Mesendoderm (in vitro differentiated cells): ENCODE measurements at regions not wholly inside any gene's neighbourhood (a gene's known extent, or its start where the extent isn't known, plus 50 kb on each side); places are given as distances from the start of the nearest gene placed in this dataset.

ENCODE experiments used
- DNase-seq: peaks from one replicate; pipeline ENCODE4 v3.0.0; 2013
- H2AK5ac ChIP-seq: 2 replicates; pipeline ENCODE4 v1.6.1; 2013; ENCODE audit warnings: low read length, inconsistent platforms
- H2BK120ac ChIP-seq: 2 replicates; pipeline ENCODE4 v1.6.1; 2013; ENCODE audit warnings: low read depth, mild to moderate bottlenecking, low read length, moderate library complexity, mixed read lengths
- H2BK15ac ChIP-seq: replicated peaks from 2 replicates; pipeline ENCODE4 v1.6.1; 2013; ENCODE audit warnings: low read depth, mild to moderate bottlenecking, moderate library complexity
- H2BK5ac ChIP-seq: 2 replicates; pipeline ENCODE4 v1.6.1; 2013; ENCODE audit warnings: low read length, inconsistent platforms
- H3K18ac ChIP-seq: 2 replicates; pipeline ENCODE4 v1.6.1; 2013; ENCODE audit warnings: mild to moderate bottlenecking, low read length, mixed read lengths
- H3K23ac ChIP-seq: one replicate; pipeline ENCODE4 v1.6.1; 2013; ENCODE audit warnings: low read length
- H3K27ac ChIP-seq: 2 replicates; pipeline ENCODE4 v1.5.1; 2013; ENCODE audit warnings: low read depth, mild to moderate bottlenecking, inconsistent platforms, low read length, moderate library complexity
- H3K27me3 ChIP-seq: 2 replicates; pipeline ENCODE4 v1.6.1; 2013; ENCODE audit warnings: low read length, control low read depth, mild to moderate bottlenecking, inconsistent platforms; ENCODE audit not compliant: insufficient read depth, poor library complexity
- H3K36me3 ChIP-seq: 2 replicates; pipeline ENCODE4 v1.6.1; 2013; ENCODE audit warnings: low read length, inconsistent platforms; ENCODE audit not compliant: control insufficient read depth, insufficient read depth
- H3K4ac ChIP-seq: one replicate; pipeline ENCODE4 v1.6.1; 2013; ENCODE audit warnings: low read depth, mild to moderate bottlenecking, low read length, moderate library complexity
- H3K4me1 ChIP-seq: 2 replicates; pipeline ENCODE4 v1.6.1; 2013; ENCODE audit warnings: low read depth, low read length, inconsistent platforms; ENCODE audit not compliant: control insufficient read depth
- H3K4me2 ChIP-seq: 2 replicates; pipeline ENCODE4 v1.6.1; 2013; ENCODE audit warnings: low read length
- H3K4me3 ChIP-seq: 2 replicates; pipeline ENCODE4 v1.5.1; 2013; ENCODE audit warnings: mild to moderate bottlenecking, low read length
- H3K56ac ChIP-seq: one replicate; pipeline ENCODE4 v1.6.1; 2013; ENCODE audit warnings: low read length
- H3K79me1 ChIP-seq: 2 replicates; pipeline ENCODE4 v1.6.1; 2013; ENCODE audit warnings: low read length, inconsistent platforms
- H3K79me2 ChIP-seq: 2 replicates; pipeline ENCODE4 v1.6.1; 2013; ENCODE audit warnings: mild to moderate bottlenecking, low read length; ENCODE audit not compliant: control insufficient read depth, insufficient read depth
- H3K9ac ChIP-seq: 2 replicates; pipeline ENCODE4 v1.6.1; 2013; ENCODE audit warnings: low read length, inconsistent platforms
- H4K5ac ChIP-seq: one replicate; pipeline ENCODE4 v1.6.1; 2013; ENCODE audit warnings: low read length
- H4K8ac ChIP-seq: one replicate; pipeline ENCODE4 v1.6.1; 2013; ENCODE audit warnings: low read depth, mild to moderate bottlenecking, control low read depth, low read length, moderate library complexity
- WGBS: extraction: QIAGEN DNeasy Blood & Tissue Kit; methylation state at CpG from one replicate; pipeline ENCODE4 v1.1.7; 2013; ENCODE audit warnings: low lambda C conversion rate, missing lambda C conversion rate; ENCODE audit not compliant: insufficient coverage; ENCODE audit errors: extremely low coverage; 5-methylcytosine and 5-hydroxymethylcytosine counted together

- no peaks in the 10 kb centered on the region for H3K27me3 ChIP-seq
- no peak overlapping the region for H3K9ac ChIP-seq
- H3K4ac ChIP-seq = no peak overlapping the region
- no peak overlapping the region for H3K4me3 ChIP-seq
- no peak overlapping the region for H3K18ac ChIP-seq
- no peaks in the 10 kb centered on the region for H3K36me3 ChIP-seq
- DNase-seq = no peak
- no peak overlapping the region for H3K4me2 ChIP-seq
- H3K4me1 ChIP-seq = no peaks in the 10 kb centered on the region
- H2AK5ac ChIP-seq = no peak overlapping the region
- H3K23ac ChIP-seq = no peak overlapping the region
- H2BK15ac ChIP-seq = no peak overlapping the region
- no peaks in the 10 kb centered on the region for H3K79me2 ChIP-seq
- H4K8ac ChIP-seq = no peak overlapping the region
- H2BK120ac ChIP-seq = no peak overlapping the region
- H3K56ac ChIP-seq = no peak overlapping the region
- no peak overlapping the region for H4K5ac ChIP-seq
- H3K27ac ChIP-seq = no peak overlapping the region
- no CpG with 5 or more reads among the region's 5 CpGs for WGBS
- no peak overlapping the region for H2BK5ac ChIP-seq
- H3K79me1 ChIP-seq = no peaks in the 10 kb centered on the region
Observed at GRCh38 chr9:126127591-126127990, 199.0 kb upstream of the MVB12B start.

- Histone ChIP-seq H3K79me1 (no peaks in the 10 kb centered on the region), H3K27ac (no peak overlapping the region), H3K79me2 (no peaks in the 10 kb centered on the region), H2BK15ac (no peak overlapping the region), H2BK120ac (no peak overlapping the region), H3K36me3 (no peaks in the 10 kb centered on the region), H3K4me2 (no peak overlapping the region), H3K56ac (no peak overlapping the region), H3K9ac (no peak overlapping the region), H3K23ac (no peak overlapping the region), H4K8ac (no peak overlapping the region), H2BK5ac (no peak overlapping the region), H3K27me3 (no peaks in the 10 kb centered on the region), H3K4me3 (no peak overlapping the region), H3K4ac (no peak overlapping the region), H3K4me1 (no peaks in the 10 kb centered on the region), H2AK5ac (no peak overlapping the region), H3K18ac (no peak overlapping the region), H4K5ac (no peak overlapping the region)
- DNase-seq = no peak
- WGBS = no CpG with 5 or more reads among the region's 14 CpGs
Observed at GRCh38 chr9:126128494-126129142, 198.0 kb upstream of the MVB12B start.

- Histone ChIP-seq H3K56ac (no peak overlapping the region), H3K9ac (no peak overlapping the region), H2BK5ac (no peak overlapping the region), H4K8ac (no peak overlapping the region), H3K4me1 (no peaks in the 10 kb centered on the region), H3K79me2 (no peaks in the 10 kb centered on the region), H4K5ac (no peak overlapping the region), H3K4me2 (no peak overlapping the region), H2AK5ac (no peak overlapping the region), H2BK15ac (no peak overlapping the region), H3K36me3 (no peaks in the 10 kb centered on the region), H2BK120ac (no peak overlapping the region), H3K23ac (no peak overlapping the region), H3K27ac (no peak overlapping the region), H3K27me3 (no peaks in the 10 kb centered on the region), H3K18ac (no peak overlapping the region), H3K79me1 (no peaks in the 10 kb centered on the region), H3K4ac (no peak overlapping the region), H3K4me3 (no peak overlapping the region)
- no peak for DNase-seq
- no CpG with 5 or more reads among the region's 16 CpGs for WGBS
Observed at GRCh38 chr9:126131066-126132010, 195.3 kb upstream of the MVB12B start.

GRCh38 chr9:126132746-126133145 lies 193.9 kb upstream of the MVB12B start:
- Histone ChIP-seq H3K56ac (no peak overlapping the region), H2AK5ac (no peak overlapping the region), H3K36me3 (no peaks in the 10 kb centered on the region), H3K4ac (no peak overlapping the region), H3K79me1 (no peaks in the 10 kb centered on the region), H4K8ac (no peak overlapping the region), H2BK15ac (no peak overlapping the region), H3K27ac (no peak overlapping the region), H3K4me2 (no peak overlapping the region), H3K18ac (no peak overlapping the region), H4K5ac (no peak overlapping the region), H3K9ac (no peak overlapping the region), H3K4me1 (no peaks in the 10 kb centered on the region), H2BK5ac (no peak overlapping the region), H3K27me3 (no peaks in the 10 kb centered on the region), H3K79me2 (no peaks in the 10 kb centered on the region), H3K4me3 (no peak overlapping the region), H2BK120ac (no peak overlapping the region), H3K23ac (no peak overlapping the region)
- DNase-seq = no peak

GRCh38 chr9:126144196-126144595 lies 182.4 kb upstream of the MVB12B start:
- Histone ChIP-seq H3K79me1 (no peaks in the 10 kb centered on the region), H3K23ac (no peak overlapping the region), H3K9ac (no peak overlapping the region), H2BK5ac (no peak overlapping the region), H3K4me1 (no peaks in the 10 kb centered on the region), H2BK15ac (no peak overlapping the region), H4K8ac (no peak overlapping the region), H3K4ac (no peak overlapping the region), H3K4me3 (no peak overlapping the region), H4K5ac (no peak overlapping the region), H3K56ac (no peak overlapping the region), H3K27me3 (no peaks in the 10 kb centered on the region), H3K18ac (no peak overlapping the region), H2BK120ac (no peak overlapping the region), H3K79me2 (no peaks in the 10 kb centered on the region), H3K36me3 (no peaks in the 10 kb centered on the region), H3K4me2 (no peak overlapping the region), H3K27ac (no peak overlapping the region), H2AK5ac (no peak overlapping the region)
- no peak for DNase-seq
- WGBS = no CpG with 5 or more reads among the region's 1 CpG
